ENCODE measurements at regions not wholly inside any gene's neighbourhood (a gene's known extent, or its start where the extent isn't known, plus 50 kb on each side); places are given as distances from the start of the nearest gene placed in this dataset.
"Not testable (repeated sequence)": the region's sequence is repeated elsewhere in the genome, so short reads cannot be mapped to it uniquely, and the experiment has no call there.

DNA sequence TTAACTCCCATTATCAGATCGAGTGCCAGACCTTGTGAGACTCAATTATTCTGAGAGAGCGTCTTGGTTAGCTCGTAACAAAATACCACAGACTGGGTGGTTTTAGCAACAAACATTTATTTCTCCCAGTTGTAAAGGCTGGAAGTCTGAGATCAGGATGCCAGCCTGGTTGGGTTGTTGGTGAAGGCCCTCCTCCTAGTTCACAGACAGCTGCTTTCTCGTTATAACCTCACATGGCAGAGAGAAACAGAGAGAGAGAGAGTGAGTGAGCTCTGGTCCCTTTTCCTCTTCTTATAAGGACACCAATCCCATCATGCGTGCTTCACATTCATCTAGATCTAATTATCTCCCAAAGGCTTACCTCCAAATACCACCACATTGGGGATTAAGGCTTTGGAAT is 114.2 kb upstream of the SLC24A2 start:
- DNase-seq (ENCODE audit: extremely low read depth in 1 of 2, low read depth in 1 of 2), result no peak

DNA sequence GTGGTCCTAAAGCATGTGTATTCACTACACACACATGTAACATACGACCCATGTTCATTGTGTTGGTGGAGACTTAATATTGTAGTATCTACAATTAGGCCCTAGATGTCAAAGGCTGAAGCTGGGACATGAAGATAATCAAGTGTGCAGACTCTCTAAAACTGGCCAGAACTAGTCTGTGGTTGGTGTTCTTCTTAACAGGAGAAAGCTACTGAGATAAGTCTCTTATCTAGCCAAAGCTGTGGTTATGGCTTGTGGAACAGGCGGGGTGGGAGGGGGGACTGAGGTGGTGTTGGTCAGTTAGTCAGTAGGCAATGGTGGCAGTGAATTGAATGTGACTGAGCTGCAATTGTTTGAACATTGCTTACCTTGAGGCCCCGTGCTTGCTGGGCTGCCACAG is 112.7 kb upstream of the SLC24A2 start:
- DNase-seq (ENCODE audit: extremely low read depth in 1 of 2, low read depth in 1 of 2), result no peak

DNA sequence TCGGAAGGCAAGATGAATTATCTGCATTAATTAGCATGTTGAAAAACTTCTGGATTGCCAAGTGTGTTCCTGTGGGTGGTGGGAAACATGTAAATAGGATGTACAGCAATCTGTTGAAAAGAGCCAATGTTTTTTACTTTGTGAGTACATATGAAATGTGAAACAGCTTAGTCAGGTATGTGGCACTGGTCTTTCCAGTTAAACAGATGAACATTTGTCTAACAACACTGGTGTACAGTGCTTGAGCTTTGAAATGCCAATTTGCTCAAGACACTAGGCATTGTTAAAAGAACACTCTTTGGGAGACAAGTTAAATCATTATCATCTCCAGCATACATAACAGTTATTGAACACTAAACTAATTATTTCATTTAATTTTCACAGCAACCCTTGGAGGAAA is 107.3 kb upstream of the SLC24A2 start:
- DNase-seq (ENCODE audit: extremely low read depth in 1 of 2, low read depth in 1 of 2), result no peak

DNA sequence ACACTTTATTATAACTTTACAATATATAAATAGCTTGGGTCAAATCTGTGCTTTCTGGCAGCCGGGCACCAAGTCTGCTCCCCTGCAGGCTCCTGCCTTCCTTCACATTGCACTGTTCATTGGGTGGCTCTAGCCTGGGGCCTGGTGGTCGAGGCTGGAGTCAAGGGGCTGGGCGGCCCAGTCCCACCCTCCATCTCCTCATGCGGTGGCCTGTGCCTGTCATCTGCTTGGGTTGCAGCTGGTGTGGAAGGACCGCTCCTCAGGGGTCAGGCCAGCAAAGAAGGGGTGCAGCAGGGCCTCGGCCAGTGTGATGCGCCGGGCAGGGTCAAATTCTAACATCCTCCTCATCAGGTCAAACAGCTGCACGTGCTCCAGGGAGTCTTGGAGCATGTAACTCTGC is 106.7 kb upstream of the SLC24A2 start:
- DNase-seq (ENCODE audit: extremely low read depth in 1 of 2, low read depth in 1 of 2), result not testable (repeated sequence)

DNA sequence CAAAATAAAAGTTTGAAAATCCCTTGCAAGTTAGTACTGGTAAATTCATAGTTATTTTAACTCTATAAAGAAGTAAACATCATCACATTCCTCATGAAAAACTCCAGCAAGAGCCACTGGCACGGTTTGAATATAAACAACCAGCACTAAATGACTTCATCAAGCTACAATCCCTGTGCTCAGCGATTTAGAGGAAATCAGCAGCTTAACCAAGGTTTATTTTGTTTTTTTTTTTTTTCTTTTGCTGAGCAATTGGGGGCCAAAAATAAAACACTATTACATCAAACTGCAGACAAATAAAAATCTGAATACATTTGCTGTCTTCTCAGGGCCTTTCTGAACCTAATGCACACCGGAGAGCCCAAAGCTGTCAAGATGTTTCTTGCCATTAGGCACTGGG is 106.2 kb upstream of the SLC24A2 start:
- no peak for DNase-seq (ENCODE audit: extremely low read depth in 1 of 2, low read depth in 1 of 2)

DNA sequence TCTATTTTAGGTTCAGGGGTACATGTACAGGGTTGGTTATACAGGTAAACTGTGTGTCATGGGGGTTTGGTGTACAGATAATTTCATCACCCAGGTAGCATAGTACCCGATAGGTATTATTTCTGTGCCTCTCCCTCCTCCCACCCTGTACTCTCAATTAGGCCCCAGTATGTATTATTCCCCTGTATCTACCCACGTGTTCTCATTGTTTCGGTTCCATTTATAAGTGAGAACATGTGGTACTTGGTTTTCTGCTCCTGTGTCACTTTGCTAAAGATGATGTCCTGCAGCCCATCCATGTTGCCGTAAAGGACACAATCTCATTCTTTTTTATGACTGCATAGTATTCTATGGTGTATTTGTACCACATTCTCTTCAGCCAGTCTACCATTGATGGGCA is 96.8 kb upstream of the SLC24A2 start:
- DNase-seq (ENCODE audit: extremely low read depth in 1 of 2, low read depth in 1 of 2), result no peak

DNA sequence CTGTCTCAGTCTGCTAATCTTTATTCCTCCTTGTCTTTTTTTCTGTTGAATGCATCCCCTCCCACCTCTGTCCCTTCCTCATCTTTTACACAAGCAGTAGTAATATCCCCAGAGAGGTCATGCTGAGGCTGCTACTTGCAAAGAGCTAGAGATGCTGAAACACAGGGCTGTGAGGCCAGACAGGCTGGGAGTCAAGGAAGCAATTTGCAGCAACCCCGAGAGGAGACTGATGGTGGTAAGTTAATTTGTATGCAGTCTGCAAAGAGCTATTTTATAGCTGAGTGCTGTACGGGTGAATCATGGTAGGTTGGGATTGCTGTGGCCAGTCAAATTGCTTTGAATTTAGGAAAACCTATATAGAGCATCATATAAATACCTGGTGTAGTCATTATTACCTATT is 90.2 kb upstream of the SLC24A2 start:
- DNase-seq (ENCODE audit: extremely low read depth in 1 of 2, low read depth in 1 of 2), result no peak

DNA sequence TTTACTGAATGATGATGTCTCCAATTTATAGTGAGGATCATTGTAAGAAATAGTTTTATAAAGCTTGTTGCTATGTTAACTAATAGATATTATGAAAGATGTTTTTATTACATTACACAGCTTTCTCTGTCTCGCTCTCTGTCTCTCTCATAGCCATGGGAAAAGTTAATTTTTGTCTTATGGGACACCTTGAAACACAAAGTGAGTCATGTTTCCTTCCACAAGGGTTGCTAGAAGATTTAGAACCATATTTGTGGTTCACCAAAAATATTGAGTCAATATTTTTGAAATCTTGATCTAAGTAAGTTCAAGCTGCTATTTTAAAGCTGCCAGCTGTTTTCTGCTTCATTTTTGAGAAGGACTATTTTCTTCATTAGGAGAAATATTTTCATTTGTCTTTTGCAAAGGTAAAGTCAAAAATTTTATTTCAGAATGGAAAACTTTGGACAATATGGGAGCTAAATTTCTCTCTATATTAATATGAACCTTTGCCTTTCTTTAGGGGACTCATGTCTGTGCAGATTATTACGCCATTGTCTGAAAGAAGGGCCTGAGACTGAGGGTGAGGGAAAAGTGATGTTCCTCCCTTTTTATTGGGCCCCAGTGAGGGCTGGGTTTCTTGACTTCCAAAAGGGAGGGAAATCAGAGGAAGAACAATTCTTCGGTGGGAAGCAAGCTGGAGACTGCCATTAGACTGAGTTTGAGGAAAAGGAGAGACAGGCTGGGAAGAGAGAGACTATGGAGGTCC is 87.9 kb upstream of the SLC24A2 start:
- DNase-seq (ENCODE audit: extremely low read depth in 1 of 2, low read depth in 1 of 2), result no peak

DNA sequence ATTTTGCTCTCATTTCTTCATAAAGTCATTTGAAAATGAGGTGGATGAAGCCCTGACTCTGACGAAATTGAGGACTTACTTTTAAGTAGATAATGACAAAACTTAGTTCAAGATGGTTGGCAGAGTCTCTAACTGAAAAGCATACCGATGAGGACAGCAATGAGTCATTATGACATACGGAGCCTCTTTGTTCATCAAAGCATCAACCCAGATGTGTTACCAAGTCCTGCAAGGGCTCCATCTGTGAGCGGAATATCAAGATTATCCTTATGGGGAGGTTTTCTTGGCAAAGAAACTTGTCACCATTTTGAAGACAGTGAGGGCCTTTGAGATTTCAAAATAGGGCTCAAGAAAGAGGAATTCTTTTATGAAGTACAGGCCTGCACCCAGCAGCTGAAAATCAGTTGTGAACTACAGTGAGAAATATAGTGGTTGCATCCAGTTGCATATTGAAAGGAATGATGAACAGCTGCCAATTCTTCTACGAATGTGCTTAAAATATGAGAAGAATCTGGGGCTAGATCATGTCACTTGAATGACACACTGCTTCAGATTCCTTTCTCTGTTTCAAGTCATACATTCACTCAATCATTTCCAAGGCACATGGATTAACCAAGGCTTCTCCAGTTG is 86.6 kb upstream of the SLC24A2 start:
- no peak for DNase-seq (ENCODE audit: extremely low read depth in 1 of 2, low read depth in 1 of 2)

DNA sequence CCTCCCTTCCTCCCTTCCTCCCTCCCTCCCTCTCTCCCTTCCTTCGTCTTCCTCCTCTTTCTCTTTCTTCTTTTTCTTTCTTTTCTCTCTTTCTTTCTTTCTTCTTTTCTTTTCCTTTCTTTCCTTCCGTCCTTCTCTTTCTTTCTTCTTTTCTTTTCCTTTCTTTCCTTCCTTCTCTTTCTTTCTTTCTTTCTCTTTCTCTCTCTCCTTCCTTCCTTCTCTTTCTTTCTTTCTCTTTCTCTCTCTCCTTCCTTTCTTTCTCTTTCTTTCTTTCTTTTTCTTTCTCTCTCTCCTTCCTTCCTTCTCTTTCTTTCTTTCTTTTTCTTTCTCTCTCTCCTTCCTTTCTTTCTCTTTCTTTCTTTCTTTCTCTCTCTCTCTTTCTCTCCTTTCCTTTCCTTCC is 84.4 kb upstream of the SLC24A2 start:
- DNase-seq (ENCODE audit: extremely low read depth in 1 of 2, low read depth in 1 of 2), result not testable (repeated sequence)

DNA sequence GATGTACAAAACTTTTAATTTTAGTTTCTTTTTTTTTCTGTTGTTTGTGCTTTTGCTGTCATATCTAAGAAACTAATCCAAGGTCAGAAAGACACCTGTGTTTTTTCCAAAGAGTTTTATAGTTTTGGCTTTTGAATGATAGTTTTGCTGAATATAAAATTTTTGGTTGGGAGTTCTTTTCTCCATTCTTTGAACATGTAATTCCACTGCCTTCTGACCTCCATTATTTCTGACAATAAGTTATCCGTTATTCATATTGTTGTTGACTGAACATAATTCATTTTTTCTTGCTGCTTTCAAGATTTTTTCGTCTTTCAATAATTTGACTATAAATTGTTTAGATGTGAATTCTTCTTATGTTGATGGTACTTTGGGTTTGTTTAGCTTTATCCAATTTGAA is 82.2 kb upstream of the SLC24A2 start:
- DNase-seq (ENCODE audit: extremely low read depth in 1 of 2, low read depth in 1 of 2), result no peak

DNA sequence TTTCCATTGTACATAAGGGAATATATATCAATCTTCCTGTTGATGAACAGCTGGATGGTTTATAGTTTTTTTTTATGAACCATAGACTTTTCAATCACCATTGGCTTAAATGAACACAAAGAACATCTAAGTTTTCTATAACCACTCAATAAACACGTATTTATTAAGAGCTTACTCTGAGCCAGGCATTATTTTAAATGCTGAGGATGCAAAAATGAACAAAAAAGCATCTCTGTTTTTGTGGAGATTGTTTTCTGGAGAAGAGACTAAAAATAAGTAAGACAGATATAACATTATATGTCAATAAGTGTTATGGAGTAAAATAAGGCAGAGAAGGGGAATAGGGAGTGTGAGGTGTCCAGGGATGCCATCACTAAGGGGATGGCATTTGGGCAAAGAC is 52.1 kb upstream of the SLC24A2 start:
- DNase-seq (ENCODE audit: extremely low read depth in 1 of 2, low read depth in 1 of 2), result no peak
